Kidney epithelial cell (primary cell): ENCODE measurements at regions not wholly inside any gene's neighbourhood (a gene's known extent, or its start where the extent isn't known, plus 50 kb on each side); places are given as distances from the start of the nearest gene placed in this dataset.
A peak's percentile ranks its signal among the peaks of the same experiment; 100 is the strongest.
"Not testable (repeated sequence)": the region's sequence is repeated elsewhere in the genome, so short reads cannot be mapped to it uniquely, and the experiment has no call there.

Source experiments
- DNase-seq: peaks from one replicate; pipeline ENCODE4 v3.0.0-alpha.2; 2010; ENCODE audit warnings: low read depth
- H3K27me3 ChIP-seq: 2 replicates; pipeline ENCODE4 v1.6.0; 2011; ENCODE audit warnings: low read length; ENCODE audit not compliant: control insufficient read depth, insufficient read depth
- H3K36me3 ChIP-seq: 2 replicates; pipeline ENCODE4 v1.5.1; 2011; ENCODE audit warnings: low read length; ENCODE audit not compliant: control insufficient read depth, insufficient read depth
- H3K4me3 ChIP-seq: 2 replicates; pipeline ENCODE4 v1.5.1; 2011; ENCODE audit warnings: low read depth, mild to moderate bottlenecking, control low read depth, low read length
- CTCF ChIP-seq: IDR thresholded peaks from 2 replicates; pipeline ENCODE4 v1.5.1; 2011; ENCODE audit warnings: mild to moderate bottlenecking, moderate library complexity, low read length, control low read depth, inconsistent platforms; ENCODE audit not compliant: insufficient read depth, poor library complexity, severe bottlenecking

DNA sequence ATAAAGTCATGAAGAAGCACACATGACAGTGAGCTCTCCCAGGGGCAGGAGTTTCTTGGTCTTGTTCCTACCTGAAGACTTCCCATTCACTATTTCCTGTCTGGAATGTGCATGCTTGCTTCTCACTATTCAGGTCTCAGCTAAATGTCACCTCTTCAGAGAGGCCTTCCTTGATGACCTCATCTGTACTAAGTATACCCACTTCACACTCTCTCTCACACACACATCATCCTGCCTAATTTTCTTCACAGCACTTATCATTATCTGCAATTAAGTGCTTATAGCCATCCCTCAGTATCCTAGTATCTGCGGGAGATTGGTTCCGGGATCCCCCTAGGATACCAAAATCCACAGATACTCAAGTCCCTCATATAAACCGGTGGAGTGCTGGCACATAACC, 146.4 kb upstream of the IVNS1ABP start:
- no peaks in the 10 kb centered on the region for H3K27me3 ChIP-seq
- H3K4me3 ChIP-seq, result no peak overlapping the region
- TF ChIP-seq CTCF, result no peak
- no peaks in the 10 kb centered on the region for H3K36me3 ChIP-seq
- DNase-seq, result no peak

DNA sequence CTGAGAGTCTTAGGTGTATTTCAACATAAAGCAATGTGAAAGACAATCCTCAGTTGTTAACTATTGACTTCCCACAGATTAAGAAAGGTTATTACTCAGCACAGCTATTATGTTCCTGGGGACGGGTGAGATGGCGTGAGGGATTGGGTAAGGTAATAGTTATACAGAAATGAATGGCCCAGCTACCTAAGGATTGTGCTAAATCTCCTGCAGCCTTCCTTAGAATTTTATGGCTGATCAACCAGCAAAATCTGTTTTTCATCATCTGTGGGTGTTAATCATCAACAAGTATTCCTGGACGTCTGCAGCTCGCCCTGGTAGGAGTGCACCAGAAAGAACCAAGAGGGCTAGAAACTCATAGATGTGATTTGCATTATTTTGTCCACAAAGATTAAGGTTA, 146.0 kb upstream of the IVNS1ABP start:
- no peak for TF ChIP-seq CTCF
- H3K36me3 ChIP-seq, result no peaks in the 10 kb centered on the region
- no peak overlapping the region for H3K4me3 ChIP-seq
- no peaks in the 10 kb centered on the region for H3K27me3 ChIP-seq
- DNase-seq, result peak; percentile 48

GRCh38 chr1:185460723-185461122, 143.7 kb upstream of the IVNS1ABP start:
- not testable (repeated sequence) for H3K4me3 ChIP-seq, DNase-seq, H3K36me3 ChIP-seq, H3K27me3 ChIP-seq

- no peak overlapping the region for H3K4me3 ChIP-seq
- no peak for DNase-seq
- TF ChIP-seq CTCF, result no peak
These were observed 142.1 kb upstream of the IVNS1ABP start for GRCh38 chr1:185459141-185459540.

GRCh38 chr1:185458670-185459069, 141.6 kb upstream of the IVNS1ABP start:
- DNase-seq, result no peak
- TF ChIP-seq CTCF, result no peak
- no peak overlapping the region for H3K4me3 ChIP-seq
- H3K27me3 ChIP-seq, result no peaks in the 10 kb centered on the region
- no peaks in the 10 kb centered on the region for H3K36me3 ChIP-seq

More at GRCh38 chr1:185459141-185459540, 142.1 kb upstream of the IVNS1ABP start:
- H3K36me3 ChIP-seq, result no peaks in the 10 kb centered on the region
- H3K27me3 ChIP-seq, result no peaks in the 10 kb centered on the region

- no peak for TF ChIP-seq CTCF
- Histone ChIP-seq H3K36me3 (no peaks in the 10 kb centered on the region), H3K4me3 (no peak overlapping the region), H3K27me3 (no peaks in the 10 kb centered on the region)
- DNase-seq, result no peak
These were observed 136.6 kb upstream of the IVNS1ABP start for GRCh38 chr1:185453496-185454192.
